ENCODE measurements at regions not wholly inside any gene's neighbourhood (a gene's known extent, or its start where the extent isn't known, plus 50 kb on each side); places are given as distances from the start of the nearest gene placed in this dataset.

DNA sequence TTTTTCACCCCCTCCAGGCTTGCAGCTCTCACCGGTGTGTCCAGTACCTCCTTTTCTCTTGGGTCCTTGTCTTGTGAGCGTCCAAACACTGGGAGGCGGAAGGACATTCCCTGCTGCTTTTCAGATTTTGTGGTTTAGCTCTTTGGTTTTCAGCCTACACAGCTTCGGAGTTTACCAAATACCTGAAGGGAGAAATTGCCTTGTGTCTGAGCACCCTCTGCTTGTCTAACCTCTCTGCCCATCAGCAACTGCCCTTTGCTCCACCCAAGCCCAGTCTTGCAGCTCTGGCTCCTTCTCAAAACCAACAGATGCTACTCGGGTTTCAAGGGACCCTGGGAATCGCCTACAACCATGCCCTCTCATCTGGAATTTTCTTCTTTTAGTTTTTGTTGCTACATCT lies 519.1 kb upstream of the IGFBP3 start:
- no peak overlapping the region for H3K4me3 ChIP-seq (ENCODE audit: severe bottlenecking)
- DNase-seq (ENCODE audit: low spot score) (no peak), ATAC-seq (ENCODE audit: low read depth) (no peak)
- no peaks in the 10 kb centered on the region for H3K27me3 ChIP-seq (ENCODE audit: insufficient read depth, poor library complexity, severe bottlenecking)
- H3K36me3 ChIP-seq (ENCODE audit: low read depth): no peaks in the 10 kb centered on the region
- no peaks in the 10 kb centered on the region for H3K4me1 ChIP-seq (ENCODE audit: insufficient read depth, poor library complexity, severe bottlenecking)
- no peak overlapping the region for H3K27ac ChIP-seq (ENCODE audit: poor library complexity, severe bottlenecking)
- TF ChIP-seq, protein P1, sequence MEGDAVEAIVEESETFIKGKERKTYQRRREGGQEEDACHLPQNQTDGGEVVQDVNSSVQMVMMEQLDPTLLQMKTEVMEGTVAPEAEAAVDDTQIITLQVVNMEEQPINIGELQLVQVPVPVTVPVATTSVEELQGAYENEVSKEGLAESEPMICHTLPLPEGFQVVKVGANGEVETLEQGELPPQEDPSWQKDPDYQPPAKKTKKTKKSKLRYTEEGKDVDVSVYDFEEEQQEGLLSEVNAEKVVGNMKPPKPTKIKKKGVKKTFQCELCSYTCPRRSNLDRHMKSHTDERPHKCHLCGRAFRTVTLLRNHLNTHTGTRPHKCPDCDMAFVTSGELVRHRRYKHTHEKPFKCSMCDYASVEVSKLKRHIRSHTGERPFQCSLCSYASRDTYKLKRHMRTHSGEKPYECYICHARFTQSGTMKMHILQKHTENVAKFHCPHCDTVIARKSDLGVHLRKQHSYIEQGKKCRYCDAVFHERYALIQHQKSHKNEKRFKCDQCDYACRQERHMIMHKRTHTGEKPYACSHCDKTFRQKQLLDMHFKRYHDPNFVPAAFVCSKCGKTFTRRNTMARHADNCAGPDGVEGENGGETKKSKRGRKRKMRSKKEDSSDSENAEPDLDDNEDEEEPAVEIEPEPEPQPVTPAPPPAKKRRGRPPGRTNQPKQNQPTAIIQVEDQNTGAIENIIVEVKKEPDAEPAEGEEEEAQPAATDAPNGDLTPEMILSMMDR (IDR thresholded peaks at IDR 0.05; ENCODE audit: poor library complexity, severe bottlenecking): no peak
- no peaks in the 10 kb centered on the region for H3K9me3 ChIP-seq (ENCODE audit: severe bottlenecking)

- H3K36me3 ChIP-seq (ENCODE audit: low read depth): no peaks in the 10 kb centered on the region
- TF ChIP-seq, protein P1 (IDR thresholded peaks at IDR 0.05; ENCODE audit: poor library complexity, severe bottlenecking): no peak
- no peak overlapping the region for H3K4me3 ChIP-seq (ENCODE audit: severe bottlenecking)
- peak; percentile 98 for ATAC-seq (ENCODE audit: low read depth)
- H3K27me3 ChIP-seq (ENCODE audit: insufficient read depth, poor library complexity, severe bottlenecking): no peaks in the 10 kb centered on the region
- H3K27ac ChIP-seq (ENCODE audit: poor library complexity, severe bottlenecking): peak overlapping the region; percentile 25
- no peaks in the 10 kb centered on the region for H3K9me3 ChIP-seq (ENCODE audit: severe bottlenecking)
- no peak for DNase-seq (ENCODE audit: low spot score)
- peaks cover 8% of the 10 kb centered on the region for H3K4me1 ChIP-seq (ENCODE audit: insufficient read depth, poor library complexity, severe bottlenecking)
Observed at GRCh38 chr7:46432708-46433107, 511.6 kb upstream of the IGFBP3 start.

DNA sequence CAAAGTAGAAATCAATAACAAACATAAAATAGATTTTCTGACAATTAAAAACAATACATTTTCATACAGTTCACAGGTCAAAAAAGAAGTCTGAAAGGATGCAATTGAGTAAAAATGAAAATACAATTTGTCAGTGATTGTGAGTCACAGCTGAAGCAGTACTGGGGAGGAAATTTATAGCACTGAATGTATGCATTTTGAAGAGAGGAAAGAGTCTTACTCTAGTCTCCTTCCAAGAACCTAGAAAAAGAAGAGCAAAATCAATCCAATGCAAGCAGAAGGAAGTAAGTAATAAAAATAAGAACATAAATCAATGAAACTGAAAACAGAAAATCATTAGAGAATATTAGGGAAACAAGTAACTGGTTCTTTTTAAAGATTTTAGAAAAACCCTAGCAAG lies 507.2 kb upstream of the IGFBP3 start:
- H3K36me3 ChIP-seq (ENCODE audit: low read depth): no peaks in the 10 kb centered on the region

GRCh38 chr7:46424934-46425333 lies 503.9 kb upstream of the IGFBP3 start:
- Histone ChIP-seq H3K27me3 (ENCODE audit: insufficient read depth, poor library complexity, severe bottlenecking) (no peaks in the 10 kb centered on the region), H3K36me3 (ENCODE audit: low read depth) (no peaks in the 10 kb centered on the region), H3K27ac (ENCODE audit: poor library complexity, severe bottlenecking) (no peak overlapping the region), H3K4me1 (ENCODE audit: insufficient read depth, poor library complexity, severe bottlenecking) (no peaks in the 10 kb centered on the region), H3K9me3 (ENCODE audit: severe bottlenecking) (no peaks in the 10 kb centered on the region), H3K4me3 (ENCODE audit: severe bottlenecking) (no peak overlapping the region)
- DNase-seq (ENCODE audit: low spot score): no peak
- ATAC-seq (ENCODE audit: low read depth): no peak
- TF ChIP-seq, protein P1 (IDR thresholded peaks at IDR 0.05; ENCODE audit: poor library complexity, severe bottlenecking): no peak

More for the DNA sequence above, 507.2 kb upstream of the IGFBP3 start:
- Histone ChIP-seq H3K27me3 (ENCODE audit: insufficient read depth, poor library complexity, severe bottlenecking) (no peaks in the 10 kb centered on the region), H3K4me3 (ENCODE audit: severe bottlenecking) (no peak overlapping the region), H3K4me1 (ENCODE audit: insufficient read depth, poor library complexity, severe bottlenecking) (peaks cover 8% of the 10 kb centered on the region), H3K27ac (ENCODE audit: poor library complexity, severe bottlenecking) (no peak overlapping the region), H3K9me3 (ENCODE audit: severe bottlenecking) (no peaks in the 10 kb centered on the region)
- ATAC-seq (ENCODE audit: low read depth) (no peak), DNase-seq (ENCODE audit: low spot score) (no peak)
- TF ChIP-seq, protein P1 (IDR thresholded peaks at IDR 0.05; ENCODE audit: poor library complexity, severe bottlenecking): no peak

- H3K4me1 ChIP-seq (ENCODE audit: insufficient read depth, poor library complexity, severe bottlenecking): no peaks in the 10 kb centered on the region
- H3K9me3 ChIP-seq (ENCODE audit: severe bottlenecking): no peaks in the 10 kb centered on the region
- DNase-seq (ENCODE audit: low spot score): no peak
- ATAC-seq (ENCODE audit: low read depth): no peak
- TF ChIP-seq, protein P1 (IDR thresholded peaks at IDR 0.05; ENCODE audit: poor library complexity, severe bottlenecking): no peak
- no peak overlapping the region for H3K27ac ChIP-seq (ENCODE audit: poor library complexity, severe bottlenecking)
- H3K4me3 ChIP-seq (ENCODE audit: severe bottlenecking): no peak overlapping the region
- no peaks in the 10 kb centered on the region for H3K27me3 ChIP-seq (ENCODE audit: insufficient read depth, poor library complexity, severe bottlenecking)
- no peaks in the 10 kb centered on the region for H3K36me3 ChIP-seq (ENCODE audit: low read depth)
Observed at GRCh38 chr7:46421441-46422230, 500.6 kb upstream of the IGFBP3 start.
